ENCODE measurements at regions not wholly inside any gene's neighbourhood (a gene's known extent, or its start where the extent isn't known, plus 50 kb on each side); places are given as distances from the start of the nearest gene placed in this dataset.

DNA sequence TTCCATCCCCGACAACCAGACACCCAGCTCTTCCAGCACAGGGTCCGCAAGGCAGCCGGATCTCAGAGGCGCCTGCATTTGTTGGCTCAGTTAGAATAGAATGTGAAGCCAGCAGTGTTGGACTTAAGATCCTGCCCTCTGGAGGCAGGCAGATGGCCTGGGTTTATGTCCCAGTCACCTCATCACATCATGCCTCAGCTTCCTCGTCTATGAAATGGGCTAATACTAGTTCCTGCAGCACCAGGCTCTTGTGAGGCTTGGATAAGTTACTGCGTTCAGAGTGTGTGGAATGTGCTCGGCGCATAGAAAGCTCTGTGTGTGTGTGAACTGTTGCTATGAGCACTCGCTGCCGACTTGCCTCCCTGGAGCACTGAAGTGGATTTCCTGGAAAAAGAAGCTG, 202.5 kb upstream of the GPR26 start:
- TF ChIP-seq, protein P1, sequence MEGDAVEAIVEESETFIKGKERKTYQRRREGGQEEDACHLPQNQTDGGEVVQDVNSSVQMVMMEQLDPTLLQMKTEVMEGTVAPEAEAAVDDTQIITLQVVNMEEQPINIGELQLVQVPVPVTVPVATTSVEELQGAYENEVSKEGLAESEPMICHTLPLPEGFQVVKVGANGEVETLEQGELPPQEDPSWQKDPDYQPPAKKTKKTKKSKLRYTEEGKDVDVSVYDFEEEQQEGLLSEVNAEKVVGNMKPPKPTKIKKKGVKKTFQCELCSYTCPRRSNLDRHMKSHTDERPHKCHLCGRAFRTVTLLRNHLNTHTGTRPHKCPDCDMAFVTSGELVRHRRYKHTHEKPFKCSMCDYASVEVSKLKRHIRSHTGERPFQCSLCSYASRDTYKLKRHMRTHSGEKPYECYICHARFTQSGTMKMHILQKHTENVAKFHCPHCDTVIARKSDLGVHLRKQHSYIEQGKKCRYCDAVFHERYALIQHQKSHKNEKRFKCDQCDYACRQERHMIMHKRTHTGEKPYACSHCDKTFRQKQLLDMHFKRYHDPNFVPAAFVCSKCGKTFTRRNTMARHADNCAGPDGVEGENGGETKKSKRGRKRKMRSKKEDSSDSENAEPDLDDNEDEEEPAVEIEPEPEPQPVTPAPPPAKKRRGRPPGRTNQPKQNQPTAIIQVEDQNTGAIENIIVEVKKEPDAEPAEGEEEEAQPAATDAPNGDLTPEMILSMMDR (IDR thresholded peaks at IDR 0.05), result no peak
- no peak for TF ChIP-seq POLR2A (IDR thresholded peaks at IDR 0.05)

Measured in lower leg skin (tissue), 3 donors.